Stimulated activated CD4-positive, alpha-beta T cell treated with anti-CD3 and anti-CD28 coated beads, TNF-alpha, amount 100 ng/mL, for 48 hours (primary cell): ENCODE measurements at regions not wholly inside any gene's neighbourhood (a gene's known extent, or its start where the extent isn't known, plus 50 kb on each side); places are given as distances from the start of the nearest gene placed in this dataset.

Experiments
- DNase-seq, 3 donors: peaks; one replicate each; pipeline ENCODE4 v3.0.0-alpha.2; 2020; ENCODE audit warnings: low read depth in 3 of 3

GRCh38 chr1:168867941-168868634 lies 139.1 kb upstream of the DPT start:
- DNase-seq, result no peak

GRCh38 chr1:168871531-168871930 lies 142.5 kb upstream of the DPT start:
- no peak for DNase-seq

- no peak for DNase-seq
Observed at GRCh38 chr1:168875831-168876230, 146.8 kb upstream of the DPT start.

GRCh38 chr1:168876830-168877229 lies 147.8 kb upstream of the DPT start:
- DNase-seq, result no peak

GRCh38 chr1:168879896-168880734 lies 151.1 kb upstream of the DPT start:
- no peak for DNase-seq

GRCh38 chr1:168881656-168882260 lies 152.8 kb upstream of the DPT start:
- no peak for DNase-seq

GRCh38 chr1:168887381-168887780 lies 158.4 kb upstream of the DPT start:
- no peak for DNase-seq

GRCh38 chr1:168888418-168888817 lies 159.4 kb upstream of the DPT start:
- no peak for DNase-seq

- no peak for DNase-seq
Observed at GRCh38 chr1:168892931-168893330, 163.9 kb upstream of the DPT start.

GRCh38 chr1:168893359-168893801 lies 164.4 kb upstream of the DPT start:
- no peak for DNase-seq

- no peak for DNase-seq
Observed at GRCh38 chr1:168894397-168894903, 165.4 kb upstream of the DPT start.

GRCh38 chr1:168897249-168897648 lies 168.2 kb upstream of the DPT start:
- no peak for DNase-seq

GRCh38 chr1:168903237-168903830 lies 174.3 kb upstream of the DPT start:
- no peak for DNase-seq

GRCh38 chr1:168905633-168906032 lies 176.6 kb upstream of the DPT start:
- no peak for DNase-seq

GRCh38 chr1:168906367-168906766 lies 177.4 kb upstream of the DPT start:
- DNase-seq, result no peak

- no peak for DNase-seq
Observed at GRCh38 chr1:168907053-168907452, 178.0 kb upstream of the DPT start.

GRCh38 chr1:168907786-168908348 lies 178.9 kb upstream of the DPT start:
- DNase-seq, result no peak

GRCh38 chr1:168910403-168910802 lies 181.4 kb upstream of the DPT start:
- no peak for DNase-seq

- no peak for DNase-seq
Observed at GRCh38 chr1:168911370-168911769, 182.4 kb upstream of the DPT start.

- no peak for DNase-seq
Observed at GRCh38 chr1:168913711-168914463, 184.9 kb upstream of the DPT start.

- no peak for DNase-seq
Observed at GRCh38 chr1:168917309-168917708, 188.3 kb upstream of the DPT start.
